Bronchial epithelial cell (primary cell): ENCODE measurements at regions not wholly inside any gene's neighbourhood (a gene's known extent, or its start where the extent isn't known, plus 50 kb on each side); places are given as distances from the start of the nearest gene placed in this dataset.

Experiments used
- DNase-seq: peaks from one replicate; pipeline ENCODE4 v3.0.0-alpha.2; 2010; ENCODE audit warnings: low read depth
- FAIRE-seq: peaks from 2 replicates; lab custom pipeline; 2011; peaks lifted over from hg19 to GRCh38; lab: Jason Lieb, UNC
- H3K27me3 ChIP-seq: 2 replicates; pipeline ENCODE4 v1.5.1; 2011; ENCODE audit warnings: low read length; ENCODE audit not compliant: control insufficient read depth, insufficient read depth
- H3K36me3 ChIP-seq: 2 replicates; pipeline ENCODE4 v1.5.1; 2011; ENCODE audit warnings: low read length; ENCODE audit not compliant: control insufficient read depth, insufficient read depth
- H3K4me3 ChIP-seq: 2 replicates; pipeline ENCODE4 v1.5.1; 2011; ENCODE audit warnings: mild to moderate bottlenecking, low read depth, low read length, control low read depth
- TF ChIP-seq, protein P1 (sequence below): IDR thresholded peaks from 2 replicates; pipeline ENCODE4 v1.5.1; 2011; ENCODE audit warnings: mild to moderate bottlenecking, moderate library complexity, low read length, control low read depth, inconsistent platforms; ENCODE audit not compliant: insufficient read depth, severe bottlenecking

DNA sequence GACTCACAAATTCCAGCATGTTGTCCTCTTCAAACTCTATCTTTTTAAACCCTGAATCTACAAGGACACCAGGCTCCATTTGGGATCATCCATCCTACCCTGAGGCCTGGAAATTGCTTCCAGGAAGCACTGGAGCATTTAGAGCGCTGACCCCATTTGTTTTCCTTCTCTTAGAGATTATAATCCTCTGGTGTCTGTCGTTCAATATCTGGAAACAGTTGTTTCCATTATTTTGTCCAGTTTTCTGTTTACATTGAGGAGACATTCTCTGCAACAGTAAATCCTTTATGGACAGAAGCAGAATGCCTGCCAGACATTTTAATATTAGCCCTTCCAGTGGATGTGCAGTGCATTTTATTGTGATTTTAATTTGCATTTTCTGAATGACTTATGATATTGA, 119.4 kb upstream of the MEOX2 start:
- Histone ChIP-seq H3K36me3 (no peaks in the 10 kb centered on the region), H3K27me3 (no peaks in the 10 kb centered on the region), H3K4me3 (no peak overlapping the region)
- FAIRE-seq (no peak), DNase-seq (no peak)
- TF ChIP-seq, protein P1, sequence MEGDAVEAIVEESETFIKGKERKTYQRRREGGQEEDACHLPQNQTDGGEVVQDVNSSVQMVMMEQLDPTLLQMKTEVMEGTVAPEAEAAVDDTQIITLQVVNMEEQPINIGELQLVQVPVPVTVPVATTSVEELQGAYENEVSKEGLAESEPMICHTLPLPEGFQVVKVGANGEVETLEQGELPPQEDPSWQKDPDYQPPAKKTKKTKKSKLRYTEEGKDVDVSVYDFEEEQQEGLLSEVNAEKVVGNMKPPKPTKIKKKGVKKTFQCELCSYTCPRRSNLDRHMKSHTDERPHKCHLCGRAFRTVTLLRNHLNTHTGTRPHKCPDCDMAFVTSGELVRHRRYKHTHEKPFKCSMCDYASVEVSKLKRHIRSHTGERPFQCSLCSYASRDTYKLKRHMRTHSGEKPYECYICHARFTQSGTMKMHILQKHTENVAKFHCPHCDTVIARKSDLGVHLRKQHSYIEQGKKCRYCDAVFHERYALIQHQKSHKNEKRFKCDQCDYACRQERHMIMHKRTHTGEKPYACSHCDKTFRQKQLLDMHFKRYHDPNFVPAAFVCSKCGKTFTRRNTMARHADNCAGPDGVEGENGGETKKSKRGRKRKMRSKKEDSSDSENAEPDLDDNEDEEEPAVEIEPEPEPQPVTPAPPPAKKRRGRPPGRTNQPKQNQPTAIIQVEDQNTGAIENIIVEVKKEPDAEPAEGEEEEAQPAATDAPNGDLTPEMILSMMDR: no peak

GRCh38 chr7:15802425-15802824, 115.9 kb upstream of the MEOX2 start:
- no peak for DNase-seq
- Histone ChIP-seq H3K27me3 (no peaks in the 10 kb centered on the region), H3K4me3 (no peak overlapping the region), H3K36me3 (no peaks in the 10 kb centered on the region)
- TF ChIP-seq, protein P1: no peak
- FAIRE-seq: no peak

GRCh38 chr7:15801551-15801950, 115.1 kb upstream of the MEOX2 start:
- FAIRE-seq (no peak), DNase-seq (no peak)
- Histone ChIP-seq H3K36me3 (no peaks in the 10 kb centered on the region), H3K27me3 (no peaks in the 10 kb centered on the region), H3K4me3 (no peak overlapping the region)
- TF ChIP-seq, protein P1: no peak

DNA sequence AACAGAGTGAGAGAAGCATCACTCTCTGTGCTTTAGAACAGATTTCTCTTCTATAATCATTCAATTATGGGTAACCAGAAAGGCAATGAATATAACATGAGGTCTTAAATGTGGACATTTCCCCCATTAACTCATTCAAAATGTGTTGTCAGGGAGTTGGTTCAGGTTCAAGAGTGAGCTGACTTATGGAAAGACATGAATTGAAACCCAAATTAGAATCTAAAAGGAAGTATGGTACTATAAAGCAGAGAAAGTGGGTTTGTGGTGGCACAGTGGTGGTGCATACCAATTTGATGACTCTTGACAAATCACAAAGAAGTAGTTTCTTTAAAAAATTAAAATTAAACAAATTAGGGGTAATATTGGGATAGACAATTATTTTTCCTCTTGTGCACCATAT, 114.6 kb upstream of the MEOX2 start:
- FAIRE-seq (no peak), DNase-seq (no peak)
- no peaks in the 10 kb centered on the region for H3K27me3 ChIP-seq
- no peak overlapping the region for H3K4me3 ChIP-seq
- H3K36me3 ChIP-seq: no peaks in the 10 kb centered on the region
- TF ChIP-seq, protein P1: no peak

DNA sequence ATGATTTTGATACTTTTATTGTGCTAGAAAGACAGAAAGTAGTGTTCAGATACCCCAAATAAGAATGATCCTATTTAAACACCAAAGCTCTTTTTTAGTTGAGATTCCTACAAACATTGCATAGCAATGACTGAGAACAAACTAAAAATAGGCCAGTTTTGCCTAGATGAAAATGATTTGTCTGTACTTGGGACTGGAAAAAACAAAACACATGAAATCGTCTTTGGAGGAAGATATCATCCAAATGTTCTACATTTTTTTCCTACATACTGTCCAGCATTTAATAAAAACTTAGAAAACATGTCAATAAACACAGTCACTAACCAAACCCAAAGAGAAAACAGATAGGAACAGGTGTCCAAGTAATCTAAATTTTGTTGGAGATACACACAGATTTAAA, 111.6 kb upstream of the MEOX2 start:
- no peak for FAIRE-seq
- no peak for DNase-seq

GRCh38 chr7:15795393-15795792, 108.9 kb upstream of the MEOX2 start:
- Histone ChIP-seq H3K4me3 (no peak overlapping the region), H3K36me3 (no peaks in the 10 kb centered on the region), H3K27me3 (no peaks in the 10 kb centered on the region)
- FAIRE-seq (no peak), DNase-seq (no peak)
- TF ChIP-seq, protein P1: no peak

More for the DNA sequence above, 111.6 kb upstream of the MEOX2 start:
- Histone ChIP-seq H3K36me3 (no peaks in the 10 kb centered on the region), H3K27me3 (no peaks in the 10 kb centered on the region), H3K4me3 (no peak overlapping the region)
- TF ChIP-seq, protein P1: no peak
